ENCODE measurements at regions not wholly inside any gene's neighbourhood (a gene's known extent, or its start where the extent isn't known, plus 50 kb on each side); places are given as distances from the start of the nearest gene placed in this dataset.

DNA sequence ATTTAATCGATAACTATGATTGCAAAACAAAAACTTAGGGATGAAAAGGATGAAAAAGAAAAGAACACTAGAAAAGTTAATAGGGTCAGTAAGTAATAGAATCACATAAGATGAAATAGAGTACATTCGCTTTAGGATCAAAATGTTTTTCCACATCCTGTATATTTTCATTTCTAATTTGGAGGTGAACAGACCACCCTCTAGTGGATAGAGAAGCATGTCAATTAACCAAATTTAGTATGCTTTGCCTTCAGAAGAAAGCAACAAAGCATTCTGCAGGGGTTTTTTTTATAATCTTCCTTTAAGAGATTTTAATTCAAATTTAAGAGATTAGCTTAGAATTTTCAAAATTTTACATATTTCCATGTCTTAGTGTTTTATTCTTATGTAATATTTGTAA, 611.0 kb upstream of the SGCG start:
- Histone ChIP-seq H3K9me3 (no peaks in the 10 kb centered on the region), H3K27me3 (no peaks in the 10 kb centered on the region), H3K4me3 (no peak overlapping the region), H3K27ac (no peak overlapping the region), H3K36me3 (ENCODE audit: low read depth, missing control alignments) (no peaks in the 10 kb centered on the region), H3K4me1 (no peaks in the 10 kb centered on the region)
- TF ChIP-seq POLR2A (IDR thresholded peaks at IDR 0.05) = no peak
- TF ChIP-seq, protein P1, sequence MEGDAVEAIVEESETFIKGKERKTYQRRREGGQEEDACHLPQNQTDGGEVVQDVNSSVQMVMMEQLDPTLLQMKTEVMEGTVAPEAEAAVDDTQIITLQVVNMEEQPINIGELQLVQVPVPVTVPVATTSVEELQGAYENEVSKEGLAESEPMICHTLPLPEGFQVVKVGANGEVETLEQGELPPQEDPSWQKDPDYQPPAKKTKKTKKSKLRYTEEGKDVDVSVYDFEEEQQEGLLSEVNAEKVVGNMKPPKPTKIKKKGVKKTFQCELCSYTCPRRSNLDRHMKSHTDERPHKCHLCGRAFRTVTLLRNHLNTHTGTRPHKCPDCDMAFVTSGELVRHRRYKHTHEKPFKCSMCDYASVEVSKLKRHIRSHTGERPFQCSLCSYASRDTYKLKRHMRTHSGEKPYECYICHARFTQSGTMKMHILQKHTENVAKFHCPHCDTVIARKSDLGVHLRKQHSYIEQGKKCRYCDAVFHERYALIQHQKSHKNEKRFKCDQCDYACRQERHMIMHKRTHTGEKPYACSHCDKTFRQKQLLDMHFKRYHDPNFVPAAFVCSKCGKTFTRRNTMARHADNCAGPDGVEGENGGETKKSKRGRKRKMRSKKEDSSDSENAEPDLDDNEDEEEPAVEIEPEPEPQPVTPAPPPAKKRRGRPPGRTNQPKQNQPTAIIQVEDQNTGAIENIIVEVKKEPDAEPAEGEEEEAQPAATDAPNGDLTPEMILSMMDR (IDR thresholded peaks at IDR 0.05) = no peak
- WGBS, 2 donors = 84 to 86% methylated on average over 2 of the region's 2 CpGs
- no peak for DNase-seq
- intact Hi-C loops (cut with DNase I; ENCODE audit: low total_unique reads) = no loop called here

DNA sequence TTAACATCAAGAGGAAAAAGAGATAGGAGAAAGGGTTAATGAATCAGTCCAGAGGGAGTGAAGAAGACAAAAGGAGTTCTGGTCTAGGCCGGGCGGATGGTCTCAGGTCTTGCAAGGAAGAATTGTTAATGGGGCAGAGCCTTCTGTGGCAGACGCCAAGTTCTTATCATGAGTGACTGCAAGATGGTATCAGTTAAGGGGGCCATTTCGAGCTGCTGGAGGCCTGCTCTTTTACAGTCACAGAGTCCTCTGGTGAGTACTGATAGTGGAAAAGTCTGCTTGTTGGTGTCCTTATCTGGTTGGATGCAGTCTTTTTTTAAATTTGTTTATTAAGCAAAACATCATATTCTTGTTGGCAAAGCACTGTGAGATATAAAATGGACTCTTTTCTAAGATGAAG, 590.9 kb upstream of the SGCG start:
- Histone ChIP-seq H3K27ac (no peak overlapping the region), H3K27me3 (no peaks in the 10 kb centered on the region), H3K4me3 (no peak overlapping the region), H3K36me3 (ENCODE audit: low read depth, missing control alignments) (no peaks in the 10 kb centered on the region), H3K4me1 (no peaks in the 10 kb centered on the region), H3K9me3 (no peaks in the 10 kb centered on the region)
- 57 to 58% methylated on average over 4 of the region's 4 CpGs for WGBS, 2 donors
- DNase-seq = no peak
- TF ChIP-seq, protein P1 (IDR thresholded peaks at IDR 0.05) = no peak
- no peak for TF ChIP-seq POLR2A (IDR thresholded peaks at IDR 0.05)
- intact Hi-C loops (cut with DNase I; ENCODE audit: low total_unique reads) = no loop called here

DNA sequence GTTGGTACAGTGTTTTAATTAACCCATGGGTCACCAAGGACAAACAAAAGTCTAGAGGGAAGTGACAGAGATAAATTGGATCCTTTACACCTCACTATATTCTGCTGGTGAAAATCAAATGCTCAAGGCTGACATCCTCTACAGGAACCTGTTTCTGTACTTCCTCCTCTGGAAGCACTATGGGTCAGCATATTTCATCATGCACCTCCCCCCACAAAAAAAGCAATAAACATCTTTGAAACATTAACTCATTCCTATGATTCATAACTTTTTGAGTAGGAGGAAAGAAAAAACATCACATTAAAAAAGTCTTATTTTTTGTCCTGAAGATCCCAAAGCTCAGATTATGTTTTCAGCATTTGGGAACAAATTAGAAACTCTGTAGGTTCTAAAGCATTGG, 588.3 kb upstream of the SGCG start:
- H3K4me1 ChIP-seq = no peaks in the 10 kb centered on the region
- no peak for TF ChIP-seq POLR2A (IDR thresholded peaks at IDR 0.05)
- TF ChIP-seq, protein P1 (IDR thresholded peaks at IDR 0.05) = no peak
- no peaks in the 10 kb centered on the region for H3K36me3 ChIP-seq (ENCODE audit: low read depth, missing control alignments)
- H3K9me3 ChIP-seq = no peaks in the 10 kb centered on the region
- intact Hi-C loops (cut with DNase I; ENCODE audit: low total_unique reads) = no loop called here
- DNase-seq = no peak
- no peak overlapping the region for H3K27ac ChIP-seq
- no peak overlapping the region for H3K4me3 ChIP-seq
- H3K27me3 ChIP-seq = no peaks in the 10 kb centered on the region

DNA sequence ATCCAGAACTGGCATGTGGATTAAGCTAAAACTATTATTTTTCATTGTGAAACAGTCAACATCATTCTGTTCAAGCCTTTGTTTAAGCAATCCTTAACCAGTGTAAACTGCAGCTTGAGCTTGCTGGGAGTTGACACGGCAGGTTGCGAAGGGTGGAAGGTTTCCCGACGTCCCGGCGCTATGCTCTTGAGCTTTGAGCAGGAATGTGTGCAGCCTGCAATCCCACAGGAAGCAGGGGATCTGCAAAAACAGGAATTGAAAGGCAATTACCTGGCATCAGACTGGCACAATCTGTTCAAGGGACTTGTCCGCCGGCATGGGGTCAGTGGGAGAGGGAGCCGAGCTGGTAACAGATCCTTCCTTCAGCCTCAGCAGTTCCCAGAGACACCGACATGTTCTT, 586.7 kb upstream of the SGCG start:
- no peak for DNase-seq
- intact Hi-C loops (cut with DNase I; ENCODE audit: low total_unique reads) = no loop called here

More for the DNA sequence above, 586.7 kb upstream of the SGCG start:
- 59 to 66% methylated on average over 10 of the region's 10 CpGs for WGBS, 2 donors
- Histone ChIP-seq H3K4me1 (no peaks in the 10 kb centered on the region), H3K27me3 (no peaks in the 10 kb centered on the region), H3K9me3 (no peaks in the 10 kb centered on the region), H3K4me3 (no peak overlapping the region), H3K27ac (no peak overlapping the region), H3K36me3 (ENCODE audit: low read depth, missing control alignments) (no peaks in the 10 kb centered on the region)
- no peak for TF ChIP-seq POLR2A (IDR thresholded peaks at IDR 0.05)
- TF ChIP-seq, protein P1 (IDR thresholded peaks at IDR 0.05) = no peak

Data from testis (tissue), 2 donors.